ENCODE measurements at regions not wholly inside any gene's neighbourhood (a gene's known extent, or its start where the extent isn't known, plus 50 kb on each side); places are given as distances from the start of the nearest gene placed in this dataset.

GRCh38 chr6:6484681-6485080 is 103.8 kb upstream of the LY86 start:
- TF ChIP-seq JUND (IDR thresholded peaks at IDR 0.05) (no peak), RAD21 (IDR thresholded peaks at IDR 0.05; ENCODE audit: low read depth) (no peak), CBX3 (IDR thresholded peaks at IDR 0.05; ENCODE audit: low read depth) (no peak), ZFX (IDR thresholded peaks at IDR 0.05) (no peak), EZH2 (IDR thresholded peaks at IDR 0.05) (no peak), EZH2phosphoT487 (IDR thresholded peaks at IDR 0.05; ENCODE audit: borderline replicate concordance) (no peak), CTCF (IDR thresholded peaks at IDR 0.05 in 2 of 3, conservative IDR thresholded peaks at IDR 0.05 in 1 of 3; ENCODE audit: borderline replicate concordance in 1 of 3, insufficient read depth in 1 of 3, low read depth in 2 of 3, low read length in 2 of 3) (no peak), ZNF274 (IDR thresholded peaks at IDR 0.05; ENCODE audit: low read depth, low read length) (no peak), POLR2A (IDR thresholded peaks at IDR 0.05; ENCODE audit: borderline replicate concordance, extremely low read depth, insufficient read depth, insufficient read length) (no peak), POLR2AphosphoS5 (IDR thresholded peaks at IDR 0.05; ENCODE audit: low read depth, low read length) (no peak), CEBPB (IDR thresholded peaks at IDR 0.05; ENCODE audit: low read depth) (no peak), YY1 (IDR thresholded peaks at IDR 0.05; ENCODE audit: extremely low read depth, insufficient replicate concordance, low read depth, low read length) (no peak), MAX (IDR thresholded peaks at IDR 0.05) (no peak), REST (IDR thresholded peaks at IDR 0.05; ENCODE audit: low read depth) (no peak)

Data from HCT116 (cell line).